Adipocyte (in vitro differentiated cells): ENCODE measurements at regions not wholly inside any gene's neighbourhood (a gene's known extent, or its start where the extent isn't known, plus 50 kb on each side); places are given as distances from the start of the nearest gene placed in this dataset.
A peak's percentile ranks its signal among the peaks of the same experiment; 100 is the strongest.

Experiments used
- DNase-seq: peaks from one replicate; pipeline ENCODE4 v3.0.0-alpha.2; 2015; ENCODE audit warnings: low read depth
- H3K27me3 ChIP-seq: replicated peaks from 2 replicates; pipeline ENCODE4 v1.7.0; 2013; ENCODE audit warnings: mild to moderate bottlenecking, low read length, moderate library complexity; ENCODE audit not compliant: control insufficient read depth, insufficient read depth
- H3K36me3 ChIP-seq: 2 replicates; pipeline ENCODE4 v1.7.0; 2013; ENCODE audit warnings: low read length, mild to moderate bottlenecking, moderate library complexity; ENCODE audit not compliant: control insufficient read depth, insufficient read depth, severe bottlenecking
- H3K4me1 ChIP-seq: 2 replicates; pipeline ENCODE4 v1.7.0; 2013; ENCODE audit warnings: mild to moderate bottlenecking, low read length, moderate library complexity; ENCODE audit not compliant: control insufficient read depth, insufficient read depth
- H3K4me3 ChIP-seq: 2 replicates; pipeline ENCODE4 v1.7.0; 2013; ENCODE audit warnings: mild to moderate bottlenecking, low read length, moderate library complexity
- H3K9ac ChIP-seq: 2 replicates; pipeline ENCODE4 v1.7.0; 2013; ENCODE audit warnings: mild to moderate bottlenecking, low read length, moderate library complexity
- H3K9me3 ChIP-seq: 2 replicates; pipeline ENCODE4 v1.7.0; 2013; ENCODE audit warnings: mild to moderate bottlenecking, low read length, moderate library complexity; ENCODE audit not compliant: control insufficient read depth

DNA sequence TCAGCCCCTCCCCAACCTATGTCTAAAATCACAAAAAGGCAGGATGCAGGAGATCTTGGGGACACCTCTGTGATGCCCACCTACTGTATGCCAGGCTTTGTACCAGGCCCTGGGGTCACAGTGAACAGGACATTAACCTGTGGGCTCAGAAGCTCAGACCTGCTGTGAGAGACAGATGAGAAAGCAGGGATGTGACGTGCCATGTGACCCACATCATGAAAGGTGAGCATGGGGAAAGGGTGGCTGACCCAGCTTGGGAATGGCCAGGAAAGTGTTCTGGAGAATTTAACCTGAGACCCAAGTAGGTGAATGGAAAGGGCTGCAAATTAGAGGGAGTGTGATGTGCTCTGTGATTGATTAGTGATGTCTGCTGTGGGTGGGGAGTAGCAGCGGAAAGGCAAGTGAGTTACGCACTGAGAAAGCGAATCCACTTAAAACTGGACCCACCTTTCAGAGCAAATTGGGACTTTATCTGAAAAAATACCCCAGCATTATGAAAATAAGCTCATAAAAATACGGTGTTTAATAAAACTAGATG, 132.2 kb downstream of the IRF8 start:
- Histone ChIP-seq H3K9me3 (peaks cover 12% of the 10 kb centered on the region), H3K9ac (no peak overlapping the region), H3K4me3 (no peak overlapping the region), H3K36me3 (no peaks in the 10 kb centered on the region), H3K27me3 (peaks cover 73% of the 10 kb centered on the region), H3K4me1 (no peaks in the 10 kb centered on the region)
- DNase-seq, result no peak

DNA sequence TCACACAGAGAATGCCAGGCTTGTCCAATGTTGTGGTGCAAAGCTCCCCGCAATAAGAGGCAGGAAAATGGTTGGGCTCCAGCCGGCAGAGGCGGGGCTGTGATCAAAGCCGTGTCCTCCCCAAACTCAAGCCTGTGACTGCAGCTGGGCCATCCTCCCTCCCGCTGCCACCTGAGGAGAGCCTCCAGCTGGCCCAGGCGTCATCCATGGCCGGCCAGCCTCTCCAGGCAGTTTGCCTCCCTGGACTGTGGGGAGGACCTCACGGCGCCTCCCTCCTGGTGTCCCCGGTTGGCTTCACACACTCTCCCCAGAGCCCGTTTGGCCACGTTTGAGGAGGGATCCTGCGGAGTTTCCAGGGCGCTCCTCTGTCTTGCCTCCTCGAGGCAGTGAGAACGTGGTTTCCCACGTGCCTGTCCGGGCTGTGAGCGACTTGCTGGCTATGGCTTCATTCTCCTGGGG, 134.1 kb downstream of the IRF8 start:
- Histone ChIP-seq H3K4me1 (no peaks in the 10 kb centered on the region), H3K27me3 (peaks cover 68% of the 10 kb centered on the region), H3K9me3 (peaks cover 7% of the 10 kb centered on the region), H3K36me3 (no peaks in the 10 kb centered on the region), H3K9ac (no peak overlapping the region), H3K4me3 (no peak overlapping the region)
- peak; percentile 12 for DNase-seq

DNA sequence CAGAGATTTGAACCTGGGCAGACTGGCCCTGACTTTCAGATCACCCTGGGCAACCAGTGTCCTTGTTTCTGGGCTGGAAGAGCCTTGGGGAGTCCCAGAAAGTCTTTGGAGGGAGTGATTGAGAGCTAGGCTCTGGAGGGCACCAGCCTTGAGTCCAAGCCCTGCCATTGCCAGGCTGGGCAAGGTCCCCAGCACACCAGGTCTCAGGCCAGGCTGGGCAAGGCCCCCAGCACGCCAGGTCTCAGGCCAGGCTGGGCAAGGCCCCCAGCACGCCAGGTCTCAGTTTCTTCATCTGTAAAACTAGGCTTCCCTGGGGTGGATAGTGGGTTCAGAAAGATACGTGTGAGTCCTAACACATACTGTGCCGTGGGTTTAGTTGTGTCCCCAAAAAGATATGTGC, 135.0 kb downstream of the IRF8 start:
- no peak for DNase-seq

DNA sequence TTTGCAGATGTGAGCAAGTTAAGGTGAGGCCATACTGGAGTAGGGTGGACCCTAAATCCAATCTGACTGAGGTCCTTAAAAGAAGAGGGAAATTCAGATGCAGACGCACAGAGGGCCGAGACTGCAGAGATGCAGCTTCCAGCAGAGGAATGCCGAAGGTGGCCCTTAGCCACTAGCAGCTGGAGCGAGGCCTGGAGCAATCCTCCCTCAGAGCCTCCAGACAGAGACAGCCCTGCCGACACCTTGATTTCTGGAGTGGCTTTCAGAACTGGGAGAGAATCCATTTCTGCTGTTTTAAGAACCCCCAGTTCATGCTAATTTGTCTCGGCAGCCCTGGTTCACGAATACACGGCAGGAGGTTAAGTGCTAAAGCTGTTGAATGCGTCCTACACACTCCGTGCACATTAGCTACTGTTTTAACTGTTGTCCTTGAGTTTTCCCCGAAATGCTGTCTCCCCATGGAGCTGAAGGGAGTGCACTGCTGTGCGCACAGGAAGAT, 135.5 kb downstream of the IRF8 start:
- DNase-seq, result no peak
- H3K27me3 ChIP-seq, result peaks cover 61% of the 10 kb centered on the region

More for the DNA sequence above, 135.0 kb downstream of the IRF8 start:
- peaks cover 6% of the 10 kb centered on the region for H3K9me3 ChIP-seq
- no peak overlapping the region for H3K4me3 ChIP-seq
- H3K36me3 ChIP-seq, result no peaks in the 10 kb centered on the region
- H3K27me3 ChIP-seq, result peaks cover 63% of the 10 kb centered on the region
- no peak overlapping the region for H3K9ac ChIP-seq
- H3K4me1 ChIP-seq, result no peaks in the 10 kb centered on the region

DNA sequence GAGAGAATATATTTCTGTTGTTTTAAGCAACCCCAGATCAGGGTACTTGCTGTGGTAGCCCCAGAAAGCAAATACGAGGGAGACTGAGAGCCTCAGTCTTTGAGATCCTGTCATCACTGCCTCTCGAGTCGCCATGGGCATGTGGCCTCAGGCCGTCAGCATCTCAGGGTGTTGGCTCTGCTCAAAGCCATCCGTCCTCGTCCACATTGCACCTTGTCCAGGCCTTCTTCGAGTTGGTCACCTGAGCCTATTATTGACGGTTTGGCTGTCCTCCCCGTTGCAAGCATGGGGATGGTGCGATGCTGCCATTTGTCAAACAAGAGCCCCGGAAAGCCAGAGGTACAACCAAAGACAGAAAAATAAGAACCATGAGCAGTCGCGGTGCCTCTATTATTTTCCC, 136.9 kb downstream of the IRF8 start:
- Histone ChIP-seq H3K9me3 (peaks cover 5% of the 10 kb centered on the region), H3K27me3 (peaks cover 56% of the 10 kb centered on the region), H3K4me3 (no peak overlapping the region), H3K4me1 (no peaks in the 10 kb centered on the region), H3K36me3 (no peaks in the 10 kb centered on the region), H3K9ac (no peak overlapping the region)
- no peak for DNase-seq

More for the DNA sequence above, 135.5 kb downstream of the IRF8 start:
- peaks cover 6% of the 10 kb centered on the region for H3K9me3 ChIP-seq
- no peak overlapping the region for H3K4me3 ChIP-seq
- H3K9ac ChIP-seq, result no peak overlapping the region
- no peaks in the 10 kb centered on the region for H3K4me1 ChIP-seq
- no peaks in the 10 kb centered on the region for H3K36me3 ChIP-seq

DNA sequence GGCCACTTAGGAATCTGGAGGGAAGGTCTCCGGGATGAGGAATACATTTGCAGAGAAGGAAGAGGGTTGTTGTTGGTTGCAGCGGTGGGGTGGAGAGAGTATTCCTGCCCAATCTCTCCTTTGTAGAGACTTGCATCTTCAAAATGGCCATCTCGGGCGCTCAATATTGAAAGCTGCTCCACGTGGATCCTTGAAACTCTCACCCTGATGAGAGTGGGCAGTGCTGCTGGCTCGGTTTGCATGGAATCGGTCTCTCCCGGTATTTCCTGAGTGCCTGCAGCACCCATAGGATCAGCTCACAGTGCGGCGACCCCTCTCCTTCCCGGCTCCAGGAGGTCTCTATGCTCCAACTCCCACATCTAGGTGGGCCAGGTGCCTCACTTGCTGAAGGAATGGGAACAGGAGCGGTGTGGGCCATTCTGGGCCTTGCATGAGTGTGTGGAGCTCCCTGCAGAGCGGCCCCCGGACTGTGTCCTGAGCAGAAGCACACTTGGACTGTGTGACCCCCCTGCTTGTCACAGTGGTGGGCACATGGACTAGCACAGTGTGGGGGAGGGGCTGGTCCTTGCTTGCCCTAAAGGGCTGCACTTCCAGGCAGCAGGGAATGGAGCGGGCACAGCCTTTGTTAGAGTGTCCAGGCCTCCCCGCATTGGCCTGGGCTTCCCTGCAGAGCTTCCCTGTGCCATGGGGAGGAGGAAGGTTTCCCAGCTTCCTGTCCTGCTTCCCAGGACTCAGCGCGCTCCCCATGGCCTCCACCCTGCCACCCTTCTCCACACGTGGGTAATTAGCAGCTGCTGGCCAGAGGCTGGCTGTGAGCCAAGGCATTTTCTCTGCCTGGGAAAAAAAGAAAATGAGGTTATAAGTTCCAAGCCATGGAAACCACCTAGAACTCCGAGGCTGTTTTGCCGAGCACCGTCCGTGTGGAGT, 139.3 kb downstream of the IRF8 start:
- H3K9ac ChIP-seq, result no peak overlapping the region
- H3K27me3 ChIP-seq, result peaks cover 62% of the 10 kb centered on the region
- no peaks in the 10 kb centered on the region for H3K4me1 ChIP-seq
- H3K9me3 ChIP-seq, result no peaks in the 10 kb centered on the region
- no peak overlapping the region for H3K4me3 ChIP-seq
- DNase-seq, result no peak
- H3K36me3 ChIP-seq, result no peaks in the 10 kb centered on the region

DNA sequence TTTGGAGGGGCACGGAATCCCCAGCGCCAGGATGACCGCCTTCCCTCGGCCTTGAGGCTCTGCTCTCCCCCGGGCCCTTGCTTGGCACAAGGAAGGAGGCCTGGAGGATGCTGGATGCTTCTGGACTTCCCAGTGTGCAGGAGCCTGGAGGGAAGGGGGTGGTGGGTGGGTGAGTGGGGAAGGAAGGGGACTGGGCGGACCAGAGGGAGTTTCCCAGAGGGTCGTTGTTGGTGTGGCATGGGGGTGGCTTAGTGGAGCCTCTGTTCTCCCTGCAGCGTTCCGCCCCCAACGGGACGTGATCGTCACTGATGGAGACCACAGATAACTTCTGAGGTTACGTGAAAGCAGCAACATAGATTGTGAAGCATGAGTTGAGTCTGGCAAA, 140.0 kb downstream of the IRF8 start:
- no peaks in the 10 kb centered on the region for H3K4me1 ChIP-seq
- no peak overlapping the region for H3K9ac ChIP-seq
- no peak overlapping the region for H3K4me3 ChIP-seq
- H3K27me3 ChIP-seq, result peaks cover 63% of the 10 kb centered on the region
- no peaks in the 10 kb centered on the region for H3K36me3 ChIP-seq
- H3K9me3 ChIP-seq, result no peaks in the 10 kb centered on the region
- no peak for DNase-seq

DNA sequence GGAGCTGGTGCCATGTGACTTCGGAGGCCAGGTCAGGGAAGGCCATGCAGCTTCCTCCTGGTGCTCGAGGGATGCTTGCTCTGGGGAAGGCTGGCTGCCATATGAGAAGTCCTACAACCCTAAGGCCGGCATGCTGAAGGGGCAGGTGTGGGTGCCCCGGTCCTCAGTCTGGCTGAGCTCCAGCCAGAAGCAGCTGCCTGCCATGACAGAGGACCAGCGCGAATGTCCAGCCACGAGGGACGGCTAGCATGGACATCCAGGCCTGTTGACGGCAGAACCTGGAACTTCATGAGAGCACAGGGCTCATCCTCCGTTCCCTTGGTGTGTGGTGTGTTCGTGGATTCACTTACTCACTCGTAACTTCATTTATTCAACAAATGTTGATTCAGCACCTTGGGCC, 140.6 kb downstream of the IRF8 start:
- H3K9ac ChIP-seq, result no peak overlapping the region
- H3K4me3 ChIP-seq, result no peak overlapping the region
- H3K4me1 ChIP-seq, result no peaks in the 10 kb centered on the region
- no peak for DNase-seq
- peaks cover 62% of the 10 kb centered on the region for H3K27me3 ChIP-seq
- no peaks in the 10 kb centered on the region for H3K9me3 ChIP-seq
- H3K36me3 ChIP-seq, result no peaks in the 10 kb centered on the region

DNA sequence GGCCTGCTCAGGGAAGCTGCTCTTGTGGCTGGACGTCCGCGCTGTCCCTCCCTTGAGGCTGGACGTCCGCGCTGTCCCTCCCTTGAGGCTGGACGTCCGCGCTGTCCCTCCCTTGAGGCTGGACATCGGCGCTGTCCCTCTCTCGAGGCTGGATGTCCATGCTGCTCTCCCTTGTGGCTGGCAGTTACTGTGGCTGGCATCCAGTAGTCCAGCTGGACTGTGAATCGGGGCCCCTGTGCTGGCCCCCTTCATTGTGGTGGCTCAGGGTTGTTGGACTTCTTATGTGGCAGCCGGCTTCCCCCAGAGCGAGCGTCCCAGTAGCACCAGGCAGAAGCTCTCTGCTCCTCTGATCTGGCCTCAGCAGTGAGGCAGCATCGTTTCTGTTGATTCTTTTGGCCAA, 141.5 kb downstream of the IRF8 start:
- Histone ChIP-seq H3K4me1 (no peaks in the 10 kb centered on the region), H3K9ac (no peak overlapping the region), H3K27me3 (peaks cover 62% of the 10 kb centered on the region), H3K4me3 (no peak overlapping the region), H3K9me3 (no peaks in the 10 kb centered on the region), H3K36me3 (no peaks in the 10 kb centered on the region)
- DNase-seq, result no peak

DNA sequence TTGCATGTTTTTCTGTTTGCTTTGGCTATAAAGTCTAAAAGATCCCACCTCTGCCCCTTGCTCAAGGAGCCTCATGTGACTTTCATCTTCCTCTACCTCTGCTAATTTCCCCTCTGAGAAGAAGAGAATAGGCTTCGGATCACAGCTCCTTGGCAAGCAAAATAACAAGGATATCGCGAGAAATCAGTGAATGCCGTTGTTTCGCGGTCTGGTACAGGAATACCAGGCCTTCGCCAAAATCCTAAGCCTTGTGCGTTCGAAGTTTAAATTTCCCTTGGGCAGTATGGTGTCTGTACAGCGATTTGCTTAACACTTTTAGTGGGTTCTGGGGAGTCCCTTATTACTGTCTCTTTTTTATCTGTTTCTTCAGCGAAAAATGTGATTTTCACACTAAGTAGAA, 142.3 kb downstream of the IRF8 start:
- no peaks in the 10 kb centered on the region for H3K36me3 ChIP-seq
- no peak overlapping the region for H3K9ac ChIP-seq
- no peak for DNase-seq
- H3K9me3 ChIP-seq, result no peaks in the 10 kb centered on the region
- H3K4me1 ChIP-seq, result no peaks in the 10 kb centered on the region
- peaks cover 67% of the 10 kb centered on the region for H3K27me3 ChIP-seq
- no peak overlapping the region for H3K4me3 ChIP-seq

DNA sequence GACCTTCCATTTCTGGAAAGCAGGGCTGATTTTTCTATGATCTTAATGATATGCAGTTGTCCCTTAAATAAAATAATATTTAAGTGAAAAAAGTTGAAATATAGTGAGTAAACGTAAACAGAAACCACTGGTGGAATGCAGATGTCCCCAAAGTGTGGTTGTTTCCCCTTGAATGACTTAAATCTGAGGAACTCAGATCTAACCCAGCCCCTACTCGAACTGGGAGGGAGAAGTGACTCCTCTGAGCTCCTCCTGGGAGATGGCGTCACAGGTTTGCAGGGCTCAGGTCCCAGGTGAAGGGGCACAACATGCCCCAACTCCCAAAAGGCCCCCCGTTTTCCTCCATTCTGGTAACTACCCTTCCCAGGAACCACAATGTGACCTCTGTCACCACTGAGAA, 142.8 kb downstream of the IRF8 start:
- DNase-seq, result no peak
- H3K9me3 ChIP-seq, result no peaks in the 10 kb centered on the region
- no peaks in the 10 kb centered on the region for H3K4me1 ChIP-seq
- H3K27me3 ChIP-seq, result peaks cover 73% of the 10 kb centered on the region
- no peak overlapping the region for H3K9ac ChIP-seq
- H3K36me3 ChIP-seq, result no peaks in the 10 kb centered on the region
- H3K4me3 ChIP-seq, result no peak overlapping the region
